ENCODE measurements at regions not wholly inside any gene's neighbourhood (a gene's known extent, or its start where the extent isn't known, plus 50 kb on each side); places are given as distances from the start of the nearest gene placed in this dataset.
A peak's percentile ranks its signal among the peaks of the same experiment; 100 is the strongest.

GRCh38 chr6:11650711-11651110 lies 113.2 kb downstream of the TMEM170B start:
- Histone ChIP-seq H3K27me3 (no peaks in the 10 kb centered on the region), H3K36me3 (replicated peaks in 1 of 2) (no peaks in the 10 kb centered on the region), H3K27ac (peak overlapping the region in 1 of 5 donors; percentile 57), H3K4me3 (no peak overlapping the region), H3K4me1 (replicated peaks in 1 of 2) (peaks cover 0 to 4% of the 10 kb centered on the region in 2 donors), H3K9me3 (replicated peaks in 1 of 3) (no peaks in the 10 kb centered on the region)
- TF ChIP-seq POLR2A (IDR thresholded peaks at IDR 0.05) (no peak), CTCF (IDR thresholded peaks at IDR 0.05) (no peak)
- intact Hi-C loops (cut with DNase I): no loop called here
- no peak for DNase-seq
- WGBS, 4 donors: 50 to 85% (median 61%) methylated on average over 1 of the region's 1 CpG

GRCh38 chr6:11653028-11653583 lies 115.6 kb downstream of the TMEM170B start:
- Histone ChIP-seq H3K27me3 (no peaks in the 10 kb centered on the region), H3K9me3 (replicated peaks in 1 of 3) (no peaks in the 10 kb centered on the region), H3K4me3 (no peak overlapping the region), H3K36me3 (replicated peaks in 1 of 2) (no peaks in the 10 kb centered on the region), H3K27ac (peak overlapping the region in 1 of 5 donors; percentile 55), H3K4me1 (replicated peaks in 1 of 2) (peaks cover 0 to 10% of the 10 kb centered on the region in 2 donors)
- TF ChIP-seq CTCF (IDR thresholded peaks at IDR 0.05) (no peak), POLR2A (IDR thresholded peaks at IDR 0.05) (no peak)
- WGBS, 4 donors: 15 to 26% (median 18%) methylated on average over 5 to 8 of the region's 8 CpGs
- DNase-seq: peak; percentile 26 to 69 (median 56)
- intact Hi-C loops (cut with DNase I): no loop called here

GRCh38 chr6:11654876-11655275 lies 117.3 kb downstream of the TMEM170B start:
- Histone ChIP-seq H3K9me3 (replicated peaks in 1 of 3) (no peaks in the 10 kb centered on the region), H3K36me3 (replicated peaks in 1 of 2) (no peaks in the 10 kb centered on the region), H3K27me3 (no peaks in the 10 kb centered on the region), H3K27ac (no peak overlapping the region), H3K4me3 (no peak overlapping the region), H3K4me1 (replicated peaks in 1 of 2) (peaks cover 0 to 10% of the 10 kb centered on the region in 2 donors)
- intact Hi-C loops (cut with DNase I): loop anchor here in 1 of 2 donors (5.0 kb wide), 1 partner anchor 577 kb away; no protein-coding TSS in a partner anchor
- no peak for TF ChIP-seq POLR2A (IDR thresholded peaks at IDR 0.05)
- WGBS, 4 donors: 52 to 62% (median 57%) methylated on average over 2 of the region's 2 CpGs
- no peak for DNase-seq

GRCh38 chr6:11656491-11656890 lies 118.9 kb downstream of the TMEM170B start:
- no peaks in the 10 kb centered on the region for H3K27me3 ChIP-seq

More at GRCh38 chr6:11656491-11656890, 118.9 kb downstream of the TMEM170B start:
- Histone ChIP-seq H3K4me1 (replicated peaks in 1 of 2) (peaks cover 0 to 10% of the 10 kb centered on the region in 2 donors), H3K9me3 (replicated peaks in 1 of 3) (no peaks in the 10 kb centered on the region), H3K27ac (no peak overlapping the region), H3K4me3 (no peak overlapping the region), H3K36me3 (replicated peaks in 1 of 2) (no peaks in the 10 kb centered on the region)
- no peak for DNase-seq
- intact Hi-C loops (cut with DNase I): loop anchor here in 1 of 2 donors (5.0 kb wide), 1 partner anchor 576 kb away; no protein-coding TSS in a partner anchor
- 72 to 84% (median 75%) methylated on average over 7 of the region's 7 CpGs for WGBS, 4 donors
- TF ChIP-seq CTCF (IDR thresholded peaks at IDR 0.05) (no peak), POLR2A (IDR thresholded peaks at IDR 0.05) (no peak)

All from adrenal gland (tissue), 9 donors.